ENCODE measurements at regions not wholly inside any gene's neighbourhood (a gene's known extent, or its start where the extent isn't known, plus 50 kb on each side); places are given as distances from the start of the nearest gene placed in this dataset.

DNA sequence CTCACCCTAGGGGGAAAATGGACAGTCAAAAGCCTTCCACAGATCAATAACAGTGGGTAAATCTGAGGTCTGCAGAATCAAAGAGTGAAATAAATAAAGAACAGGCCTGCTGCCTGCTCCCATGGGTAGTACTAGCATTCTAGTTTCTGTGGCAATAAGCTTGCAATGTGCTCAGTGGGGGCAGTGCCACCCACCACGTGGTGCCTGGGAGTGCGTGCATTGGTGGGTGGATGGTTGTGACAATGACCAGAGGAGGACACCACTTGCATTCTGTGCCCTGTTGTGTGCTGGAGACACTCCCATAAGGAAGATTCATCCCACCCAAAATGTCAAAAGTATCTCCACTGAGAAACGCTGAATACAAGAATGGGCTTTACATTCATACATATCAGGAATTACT lies 95.5 kb upstream of the NEDD9 start:
- TF ChIP-seq EP300 (IDR thresholded peaks at IDR 0.05): no peak
- TF ChIP-seq, protein P1, sequence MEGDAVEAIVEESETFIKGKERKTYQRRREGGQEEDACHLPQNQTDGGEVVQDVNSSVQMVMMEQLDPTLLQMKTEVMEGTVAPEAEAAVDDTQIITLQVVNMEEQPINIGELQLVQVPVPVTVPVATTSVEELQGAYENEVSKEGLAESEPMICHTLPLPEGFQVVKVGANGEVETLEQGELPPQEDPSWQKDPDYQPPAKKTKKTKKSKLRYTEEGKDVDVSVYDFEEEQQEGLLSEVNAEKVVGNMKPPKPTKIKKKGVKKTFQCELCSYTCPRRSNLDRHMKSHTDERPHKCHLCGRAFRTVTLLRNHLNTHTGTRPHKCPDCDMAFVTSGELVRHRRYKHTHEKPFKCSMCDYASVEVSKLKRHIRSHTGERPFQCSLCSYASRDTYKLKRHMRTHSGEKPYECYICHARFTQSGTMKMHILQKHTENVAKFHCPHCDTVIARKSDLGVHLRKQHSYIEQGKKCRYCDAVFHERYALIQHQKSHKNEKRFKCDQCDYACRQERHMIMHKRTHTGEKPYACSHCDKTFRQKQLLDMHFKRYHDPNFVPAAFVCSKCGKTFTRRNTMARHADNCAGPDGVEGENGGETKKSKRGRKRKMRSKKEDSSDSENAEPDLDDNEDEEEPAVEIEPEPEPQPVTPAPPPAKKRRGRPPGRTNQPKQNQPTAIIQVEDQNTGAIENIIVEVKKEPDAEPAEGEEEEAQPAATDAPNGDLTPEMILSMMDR (IDR thresholded peaks at IDR 0.05): no peak
- TF ChIP-seq POLR2AphosphoS5 (IDR thresholded peaks at IDR 0.05): no peak

Measured in stomach (tissue), 4 donors.